ENCODE measurements at regions not wholly inside any gene's neighbourhood (a gene's known extent, or its start where the extent isn't known, plus 50 kb on each side); places are given as distances from the start of the nearest gene placed in this dataset.

GRCh38 chr13:22220151-22221135, 549.6 kb downstream of the FGF9 start:
- H3K4me2 ChIP-seq (ENCODE audit: extremely low read depth, insufficient read depth, low read length): no peak overlapping the region
- no peak for DNase-seq (ENCODE audit: low read depth in 2 of 2)

GRCh38 chr13:22223411-22223810, 552.5 kb downstream of the FGF9 start:
- Histone ChIP-seq H3K4me2 (ENCODE audit: extremely low read depth, insufficient read depth, low read length) (no peak overlapping the region), H3K79me2 (ENCODE audit: control insufficient read depth, insufficient read depth, low read length) (no peaks in the 10 kb centered on the region), H3K9me3 (ENCODE audit: control insufficient read depth, insufficient read depth, low read depth, low read length) (no peaks in the 10 kb centered on the region), H3K9ac (ENCODE audit: insufficient read depth, low read length) (no peak overlapping the region), H3K4me1 (ENCODE audit: control insufficient read depth, extremely low read depth, insufficient read depth, low read length) (no peaks in the 10 kb centered on the region), H3K27ac (ENCODE audit: insufficient read depth, low read length) (no peak overlapping the region), H4K20me1 (ENCODE audit: control insufficient read depth, extremely low read depth, insufficient read depth, low read length) (no peaks in the 10 kb centered on the region), H3K36me3 (ENCODE audit: control insufficient read depth, insufficient read depth, low read length) (no peaks in the 10 kb centered on the region), H3K27me3 (ENCODE audit: control insufficient read depth, insufficient read depth, low read length) (no peaks in the 10 kb centered on the region), H3K4me3 (replicated peaks in 1 of 4; ENCODE audit: control extremely low read depth in 1 of 4, insufficient read depth in 1 of 4, low read depth in 3 of 4, low read length in 4 of 4) (no peak overlapping the region), H2AFZ (ENCODE audit: low read length) (no peak overlapping the region)
- TF ChIP-seq, protein P1, sequence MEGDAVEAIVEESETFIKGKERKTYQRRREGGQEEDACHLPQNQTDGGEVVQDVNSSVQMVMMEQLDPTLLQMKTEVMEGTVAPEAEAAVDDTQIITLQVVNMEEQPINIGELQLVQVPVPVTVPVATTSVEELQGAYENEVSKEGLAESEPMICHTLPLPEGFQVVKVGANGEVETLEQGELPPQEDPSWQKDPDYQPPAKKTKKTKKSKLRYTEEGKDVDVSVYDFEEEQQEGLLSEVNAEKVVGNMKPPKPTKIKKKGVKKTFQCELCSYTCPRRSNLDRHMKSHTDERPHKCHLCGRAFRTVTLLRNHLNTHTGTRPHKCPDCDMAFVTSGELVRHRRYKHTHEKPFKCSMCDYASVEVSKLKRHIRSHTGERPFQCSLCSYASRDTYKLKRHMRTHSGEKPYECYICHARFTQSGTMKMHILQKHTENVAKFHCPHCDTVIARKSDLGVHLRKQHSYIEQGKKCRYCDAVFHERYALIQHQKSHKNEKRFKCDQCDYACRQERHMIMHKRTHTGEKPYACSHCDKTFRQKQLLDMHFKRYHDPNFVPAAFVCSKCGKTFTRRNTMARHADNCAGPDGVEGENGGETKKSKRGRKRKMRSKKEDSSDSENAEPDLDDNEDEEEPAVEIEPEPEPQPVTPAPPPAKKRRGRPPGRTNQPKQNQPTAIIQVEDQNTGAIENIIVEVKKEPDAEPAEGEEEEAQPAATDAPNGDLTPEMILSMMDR (conservative IDR thresholded peaks at IDR 0.05 in 1 of 2, IDR thresholded peaks at IDR 0.05 in 1 of 2; ENCODE audit: low read depth in 1 of 2, low read length in 2 of 2): no peak
- TF ChIP-seq EZH2 (IDR thresholded peaks at IDR 0.05; ENCODE audit: low read length, missing control alignments): no peak
- DNase-seq (ENCODE audit: low read depth in 2 of 2): no peak

More at GRCh38 chr13:22220151-22221135, 549.6 kb downstream of the FGF9 start:
- TF ChIP-seq EZH2 (IDR thresholded peaks at IDR 0.05; ENCODE audit: low read length, missing control alignments): no peak
- TF ChIP-seq, protein P1 (conservative IDR thresholded peaks at IDR 0.05 in 1 of 2, IDR thresholded peaks at IDR 0.05 in 1 of 2; ENCODE audit: low read depth in 1 of 2, low read length in 2 of 2): no peak
- Histone ChIP-seq H3K9me3 (ENCODE audit: control insufficient read depth, insufficient read depth, low read depth, low read length) (no peaks in the 10 kb centered on the region), H3K4me3 (replicated peaks in 1 of 4; ENCODE audit: control extremely low read depth in 1 of 4, insufficient read depth in 1 of 4, low read depth in 3 of 4, low read length in 4 of 4) (no peak overlapping the region), H3K79me2 (ENCODE audit: control insufficient read depth, insufficient read depth, low read length) (no peaks in the 10 kb centered on the region), H3K27ac (ENCODE audit: insufficient read depth, low read length) (no peak overlapping the region), H3K36me3 (ENCODE audit: control insufficient read depth, insufficient read depth, low read length) (no peaks in the 10 kb centered on the region), H3K9ac (ENCODE audit: insufficient read depth, low read length) (no peak overlapping the region), H4K20me1 (ENCODE audit: control insufficient read depth, extremely low read depth, insufficient read depth, low read length) (no peaks in the 10 kb centered on the region), H3K4me1 (ENCODE audit: control insufficient read depth, extremely low read depth, insufficient read depth, low read length) (no peaks in the 10 kb centered on the region), H3K27me3 (ENCODE audit: control insufficient read depth, insufficient read depth, low read length) (no peaks in the 10 kb centered on the region), H2AFZ (ENCODE audit: low read length) (no peak overlapping the region)

DNA sequence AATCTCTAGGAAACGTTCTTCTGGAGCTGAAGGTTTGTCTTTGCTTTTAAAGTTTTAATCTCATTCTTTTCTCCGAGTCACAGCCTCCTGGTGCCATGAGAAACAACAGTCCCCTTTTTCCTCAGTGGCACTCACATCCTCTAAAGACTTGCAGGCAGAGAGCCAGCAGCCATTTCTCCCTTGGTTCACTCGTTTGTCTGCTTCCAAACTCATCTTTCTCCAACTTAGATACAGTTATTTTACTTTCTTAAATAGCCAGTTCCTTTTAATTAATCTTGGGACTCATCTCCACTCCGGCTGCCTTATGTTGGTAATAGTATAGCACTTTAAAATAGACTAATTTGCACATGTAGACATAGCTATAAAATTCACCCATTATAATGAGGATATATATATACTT, 555.2 kb downstream of the FGF9 start:
- no peak overlapping the region for H2AFZ ChIP-seq (ENCODE audit: low read length)
- no peak overlapping the region for H3K27ac ChIP-seq (ENCODE audit: insufficient read depth, low read length)
- H3K9me3 ChIP-seq (ENCODE audit: control insufficient read depth, insufficient read depth, low read depth, low read length): no peaks in the 10 kb centered on the region
- no peaks in the 10 kb centered on the region for H3K27me3 ChIP-seq (ENCODE audit: control insufficient read depth, insufficient read depth, low read length)
- H3K4me3 ChIP-seq (replicated peaks in 1 of 4; ENCODE audit: control extremely low read depth in 1 of 4, insufficient read depth in 1 of 4, low read depth in 3 of 4, low read length in 4 of 4): no peak overlapping the region
- no peak overlapping the region for H3K9ac ChIP-seq (ENCODE audit: insufficient read depth, low read length)
- DNase-seq (ENCODE audit: low read depth in 2 of 2): no peak
- H3K79me2 ChIP-seq (ENCODE audit: control insufficient read depth, insufficient read depth, low read length): no peaks in the 10 kb centered on the region
- H3K36me3 ChIP-seq (ENCODE audit: control insufficient read depth, insufficient read depth, low read length): no peaks in the 10 kb centered on the region
- TF ChIP-seq EZH2 (IDR thresholded peaks at IDR 0.05; ENCODE audit: low read length, missing control alignments): no peak
- TF ChIP-seq, protein P1 (conservative IDR thresholded peaks at IDR 0.05 in 1 of 2, IDR thresholded peaks at IDR 0.05 in 1 of 2; ENCODE audit: low read depth in 1 of 2, low read length in 2 of 2): no peak
- no peak overlapping the region for H3K4me2 ChIP-seq (ENCODE audit: extremely low read depth, insufficient read depth, low read length)
- no peaks in the 10 kb centered on the region for H4K20me1 ChIP-seq (ENCODE audit: control insufficient read depth, extremely low read depth, insufficient read depth, low read length)
- H3K4me1 ChIP-seq (ENCODE audit: control insufficient read depth, extremely low read depth, insufficient read depth, low read length): no peaks in the 10 kb centered on the region
